ENCODE measurements at regions not wholly inside any gene's neighbourhood (a gene's known extent, or its start where the extent isn't known, plus 50 kb on each side); places are given as distances from the start of the nearest gene placed in this dataset.
"Not testable (repeated sequence)": the region's sequence is repeated elsewhere in the genome, so short reads cannot be mapped to it uniquely, and the experiment has no call there.

GRCh38 chr2:87293931-87294594 lies 272.4 kb upstream of the PLGLB1 start:
- not testable (repeated sequence) for TF ChIP-seq CTCF (IDR thresholded peaks at IDR 0.05; ENCODE audit: low read depth, low read length); POLR2A (IDR thresholded peaks at IDR 0.05; ENCODE audit: extremely low read depth, insufficient read length); MYC (IDR thresholded peaks at IDR 0.05; ENCODE audit: low read depth, low read length)
- TF ChIP-seq, protein P1, sequence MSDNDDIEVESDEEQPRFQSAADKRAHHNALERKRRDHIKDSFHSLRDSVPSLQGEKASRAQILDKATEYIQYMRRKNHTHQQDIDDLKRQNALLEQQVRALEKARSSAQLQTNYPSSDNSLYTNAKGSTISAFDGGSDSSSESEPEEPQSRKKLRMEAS (IDR thresholded peaks at IDR 0.05; ENCODE audit: low read depth, low read length), result not testable (repeated sequence)
